Loucy (cell line): ENCODE measurements at regions not wholly inside any gene's neighbourhood (a gene's known extent, or its start where the extent isn't known, plus 50 kb on each side); places are given as distances from the start of the nearest gene placed in this dataset.
A peak's percentile ranks its signal among the peaks of the same experiment; 100 is the strongest.

ENCODE experiments used
- H2AFZ ChIP-seq: fragments of 200-600 bp; sonication (generic); 2 replicates; pipeline ENCODE4 v1.6.0; 2016; ENCODE audit warnings: antibody characterized with exemption, mild to moderate bottlenecking, low read length, moderate library complexity
- H3F3A ChIP-seq: fragments of 200-600 bp; 2 replicates; pipeline ENCODE4 v1.6.0; 2016; ENCODE audit warnings: antibody characterized with exemption, low read depth, mild to moderate bottlenecking
- H3K27me3 ChIP-seq: fragments of 200-600 bp; sonication (generic); 2 replicates; pipeline ENCODE4 v1.6.1; 2014; ENCODE audit warnings: low read length, mild to moderate bottlenecking; ENCODE audit not compliant: insufficient read depth, poor library complexity, severe bottlenecking
- H3K36me3 ChIP-seq: fragments of 200-600 bp; sonication (generic); 2 replicates; pipeline ENCODE4 v1.6.1; 2016; ENCODE audit warnings: low read length; ENCODE audit not compliant: insufficient read depth
- H3K4me1 ChIP-seq: fragments of 200-600 bp; sonication (generic); 2 replicates; pipeline ENCODE4 v1.5.1; 2014; ENCODE audit warnings: low read length, mild to moderate bottlenecking; ENCODE audit not compliant: insufficient read depth, poor library complexity, severe bottlenecking
- H3K4me2 ChIP-seq: fragments of 200-600 bp; sonication (generic); 2 replicates; pipeline ENCODE4 v1.6.0; 2014; ENCODE audit warnings: antibody characterized with exemption, low read length, low read depth, mild to moderate bottlenecking; ENCODE audit not compliant: poor library complexity, severe bottlenecking
- H3K4me3 ChIP-seq: fragments of 200-600 bp; sonication (generic); 2 replicates; pipeline ENCODE4 v1.5.1; 2014; ENCODE audit warnings: low read length, mild to moderate bottlenecking, mixed read lengths; ENCODE audit not compliant: poor library complexity, severe bottlenecking
- H3K79me2 ChIP-seq: fragments of 200-600 bp; sonication (generic); 2 replicates; pipeline ENCODE4 v1.6.1; 2014; ENCODE audit warnings: low read length; ENCODE audit not compliant: insufficient read depth
- H3K9ac ChIP-seq: fragments of 200-600 bp; sonication (generic); 2 replicates; pipeline ENCODE4 v1.6.0; 2014; ENCODE audit warnings: mild to moderate bottlenecking, low read depth, low read length, moderate library complexity; ENCODE audit not compliant: poor library complexity, severe bottlenecking
- H3K9me2 ChIP-seq: fragments of 200-600 bp; sonication (generic); replicated peaks from 2 replicates; pipeline ENCODE4 v1.6.1; 2016; ENCODE audit warnings: low read depth, low read length, mixed read lengths
- H3K9me3 ChIP-seq: fragments of 200-600 bp; sonication (generic); 2 replicates; pipeline ENCODE4 v1.6.1; 2014; ENCODE audit warnings: mild to moderate bottlenecking, antibody characterized with exemption, low read length, low read depth; ENCODE audit not compliant: insufficient read depth
- H4K20me1 ChIP-seq: fragments of 200-600 bp; sonication (generic); 2 replicates; pipeline ENCODE4 v1.6.0; 2014; ENCODE audit warnings: antibody characterized with exemption, low read length, mild to moderate bottlenecking; ENCODE audit not compliant: insufficient read depth, poor library complexity, severe bottlenecking
- CTCF ChIP-seq: fragments of 200-600 bp; sonication (generic); conservative IDR thresholded peaks from 2 replicates; pipeline ENCODE4 v1.5.1; 2014; ENCODE audit warnings: mild to moderate bottlenecking, antibody characterized with exemption, low read length
- EZH2phosphoT487 ChIP-seq: fragments of 200-600 bp; IDR thresholded peaks from 2 replicates; pipeline ENCODE4 v1.6.1; 2018; ENCODE audit warnings: antibody characterized with exemption, mild to moderate bottlenecking, moderate library complexity, borderline replicate concordance

GRCh38 chr3:28906561-28907310, 374.1 kb upstream of the RBMS3 start:
- peak overlapping the region; percentile 14 for H3K4me3 ChIP-seq
- H3K4me2 ChIP-seq = peak overlapping the region; percentile 51
- H3K9me2 ChIP-seq = no peaks in the 10 kb centered on the region
- TF ChIP-seq CTCF = no peak
- TF ChIP-seq EZH2phosphoT487 = no peak
- H3K9ac ChIP-seq = no peak overlapping the region
- H3K79me2 ChIP-seq = no peaks in the 10 kb centered on the region
- peaks cover 44% of the 10 kb centered on the region for H3K4me1 ChIP-seq
- H3K9me3 ChIP-seq = no peaks in the 10 kb centered on the region
- H3K36me3 ChIP-seq = no peaks in the 10 kb centered on the region
- H2AFZ ChIP-seq = no peak overlapping the region
- H4K20me1 ChIP-seq = no peaks in the 10 kb centered on the region
- H3K27me3 ChIP-seq = no peaks in the 10 kb centered on the region
- H3F3A ChIP-seq = no peaks in the 10 kb centered on the region

GRCh38 chr3:28907616-28908015, 373.3 kb upstream of the RBMS3 start:
- H3K4me3 ChIP-seq = no peak overlapping the region
- no peaks in the 10 kb centered on the region for H3K36me3 ChIP-seq
- peaks cover 44% of the 10 kb centered on the region for H3K4me1 ChIP-seq
- TF ChIP-seq EZH2phosphoT487 (no peak), CTCF (no peak)
- no peak overlapping the region for H3K4me2 ChIP-seq
- H3K79me2 ChIP-seq = no peaks in the 10 kb centered on the region
- no peaks in the 10 kb centered on the region for H3F3A ChIP-seq
- H3K27me3 ChIP-seq = no peaks in the 10 kb centered on the region
- no peak overlapping the region for H3K9ac ChIP-seq
- no peaks in the 10 kb centered on the region for H4K20me1 ChIP-seq
- H2AFZ ChIP-seq = no peak overlapping the region
- H3K9me2 ChIP-seq = no peaks in the 10 kb centered on the region
- H3K9me3 ChIP-seq = no peaks in the 10 kb centered on the region

- Histone ChIP-seq H3K79me2 (no peaks in the 10 kb centered on the region), H3K9me2 (no peaks in the 10 kb centered on the region), H3K27me3 (no peaks in the 10 kb centered on the region), H4K20me1 (no peaks in the 10 kb centered on the region), H2AFZ (no peak overlapping the region; the same call in 1 of the 2 replicates), H3K9me3 (no peaks in the 10 kb centered on the region), H3K4me1 (peaks cover 6% of the 10 kb centered on the region), H3K4me3 (no peak overlapping the region), H3K4me2 (no peak overlapping the region), H3K9ac (no peak overlapping the region), H3F3A (no peaks in the 10 kb centered on the region), H3K36me3 (no peaks in the 10 kb centered on the region)
- TF ChIP-seq CTCF (no peak), EZH2phosphoT487 (no peak)
These were observed 368.6 kb upstream of the RBMS3 start for GRCh38 chr3:28912120-28912885.
